ENCODE measurements at regions not wholly inside any gene's neighbourhood (a gene's known extent, or its start where the extent isn't known, plus 50 kb on each side); places are given as distances from the start of the nearest gene placed in this dataset.
"Not testable (repeated sequence)": the region's sequence is repeated elsewhere in the genome, so short reads cannot be mapped to it uniquely, and the experiment has no call there.

DNA sequence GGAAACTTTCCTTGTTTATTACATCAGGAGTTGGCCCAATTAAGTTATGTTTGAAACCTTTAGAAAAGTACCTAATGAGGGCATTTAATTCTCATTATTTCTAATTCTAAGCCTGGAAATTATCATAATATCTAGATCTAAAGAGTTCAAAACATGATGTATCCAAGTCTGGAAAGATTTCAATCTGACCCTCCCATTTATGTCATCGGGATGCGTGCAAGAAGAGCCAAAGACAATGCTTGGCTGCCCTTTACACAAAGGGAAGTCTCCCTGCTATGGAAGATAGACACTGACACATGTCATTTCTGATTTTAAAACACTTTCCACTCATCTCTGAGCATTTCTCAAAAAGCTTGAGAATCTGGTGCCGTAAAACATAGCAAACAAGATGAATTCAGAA is 222.4 kb downstream of the ANTXR2 start:
- no peak for DNase-seq (ENCODE audit: low spot score)

DNA sequence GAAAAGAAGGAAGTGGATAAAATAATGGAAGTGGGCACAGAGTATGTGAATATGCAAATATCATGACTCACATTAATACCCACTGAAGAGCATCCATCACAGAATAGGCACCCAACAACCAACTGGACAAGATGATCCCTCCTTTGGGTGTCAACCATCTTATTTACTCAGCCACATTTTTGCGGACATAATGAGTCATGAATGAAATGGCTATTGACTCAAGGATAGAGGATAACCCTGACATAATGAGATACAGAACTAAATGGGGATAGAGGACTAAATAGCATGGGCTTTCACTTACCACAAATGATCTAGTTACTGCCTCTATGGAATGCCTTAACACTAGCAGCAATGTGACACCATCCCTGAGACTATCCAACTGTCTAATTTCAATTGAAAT is 224.7 kb downstream of the ANTXR2 start:
- no peak for DNase-seq (ENCODE audit: low spot score)

DNA sequence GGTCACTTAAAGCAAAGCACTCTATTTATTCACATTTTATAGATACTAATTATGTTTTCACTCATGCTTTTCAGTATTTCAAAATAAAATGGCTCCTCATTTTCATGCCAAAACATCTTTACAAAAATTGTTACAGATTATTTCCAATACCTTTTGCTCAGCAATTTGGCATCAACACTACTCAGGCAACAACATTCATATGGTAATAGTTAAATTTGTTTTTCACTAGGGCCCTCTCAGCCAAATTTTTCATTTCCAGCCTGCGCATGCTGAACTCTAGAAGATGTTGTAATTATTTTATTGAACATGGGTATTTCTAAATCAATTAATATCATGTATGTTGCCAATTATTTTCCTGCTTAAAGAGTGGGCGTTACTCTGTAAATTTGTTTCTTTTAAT is 225.6 kb downstream of the ANTXR2 start:
- no peak for DNase-seq (ENCODE audit: low spot score)

DNA sequence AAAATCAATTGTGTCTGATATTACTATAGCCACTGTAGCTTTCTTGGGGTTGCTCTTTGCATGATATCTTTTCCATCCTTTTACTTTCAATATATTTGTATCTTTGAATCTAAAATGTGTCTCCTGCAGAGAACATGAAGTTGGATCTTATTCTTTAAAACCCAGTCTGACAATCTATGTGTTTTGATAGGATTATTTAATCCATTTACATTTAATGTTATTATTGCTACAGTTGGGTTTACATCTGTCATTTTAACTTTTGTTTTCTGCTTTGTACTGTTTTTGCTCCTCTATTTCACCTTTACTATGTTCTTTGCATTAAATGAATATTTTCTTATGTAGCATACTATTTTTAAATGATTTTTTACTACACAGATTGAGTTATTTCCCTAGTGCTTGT is 230.9 kb downstream of the ANTXR2 start:
- no peak for DNase-seq (ENCODE audit: low spot score)

DNA sequence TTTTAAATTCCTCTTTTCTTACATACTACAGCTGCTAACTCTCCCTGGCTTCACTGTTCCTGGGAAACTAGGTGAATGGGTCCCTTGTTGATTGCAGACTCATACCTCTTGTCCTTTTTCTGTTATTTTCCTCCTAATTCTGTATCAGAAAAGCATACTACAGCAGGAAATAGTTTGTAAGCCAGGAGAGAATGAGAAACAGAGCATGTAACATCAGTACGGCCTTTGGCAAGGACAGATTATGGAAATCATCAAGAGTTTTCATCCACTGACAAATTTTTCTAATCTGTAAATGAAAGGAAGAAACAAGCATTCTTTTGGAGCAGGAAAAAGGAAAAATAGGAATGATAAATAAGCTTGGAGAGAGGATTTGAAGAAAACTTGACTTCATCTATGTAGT is 239.2 kb downstream of the ANTXR2 start:
- no peak for DNase-seq (ENCODE audit: low spot score)

DNA sequence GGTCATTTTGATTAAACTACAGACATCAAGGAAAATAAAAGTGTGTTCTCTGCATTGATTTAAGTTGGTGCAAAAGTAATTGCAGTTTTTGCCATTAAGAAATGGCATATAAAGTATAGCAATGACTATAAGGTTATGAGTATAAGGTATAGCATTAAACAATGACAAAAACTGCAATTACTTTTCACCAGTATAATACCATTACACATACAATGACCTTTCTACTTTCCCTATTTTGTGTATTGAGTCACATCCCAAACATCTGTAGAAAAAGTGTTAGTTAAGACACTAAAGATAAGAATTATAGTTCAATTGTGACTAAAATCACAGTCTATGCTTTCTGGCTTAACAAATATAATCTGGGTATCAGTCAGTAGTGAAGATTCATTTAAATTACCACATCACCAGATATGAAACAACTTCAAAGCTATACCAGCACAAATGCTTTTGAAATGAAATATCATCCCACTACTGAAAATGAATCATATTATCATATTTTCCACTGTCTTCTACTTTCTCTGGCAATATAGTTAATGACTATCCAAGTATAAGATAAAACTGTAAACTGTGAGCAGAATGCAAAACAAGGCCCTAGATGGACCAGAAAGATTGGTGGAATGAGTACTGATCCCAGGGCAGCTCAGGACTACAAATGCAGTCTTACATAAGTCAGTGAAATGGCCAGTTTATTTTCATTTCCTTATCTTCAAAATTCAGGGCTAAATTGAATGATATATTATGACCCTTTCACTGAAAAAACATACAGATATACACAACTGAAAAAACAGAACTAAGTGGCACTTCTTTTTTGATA is 241.1 kb downstream of the ANTXR2 start:
- DNase-seq (ENCODE audit: low spot score), result peak; percentile 28

DNA sequence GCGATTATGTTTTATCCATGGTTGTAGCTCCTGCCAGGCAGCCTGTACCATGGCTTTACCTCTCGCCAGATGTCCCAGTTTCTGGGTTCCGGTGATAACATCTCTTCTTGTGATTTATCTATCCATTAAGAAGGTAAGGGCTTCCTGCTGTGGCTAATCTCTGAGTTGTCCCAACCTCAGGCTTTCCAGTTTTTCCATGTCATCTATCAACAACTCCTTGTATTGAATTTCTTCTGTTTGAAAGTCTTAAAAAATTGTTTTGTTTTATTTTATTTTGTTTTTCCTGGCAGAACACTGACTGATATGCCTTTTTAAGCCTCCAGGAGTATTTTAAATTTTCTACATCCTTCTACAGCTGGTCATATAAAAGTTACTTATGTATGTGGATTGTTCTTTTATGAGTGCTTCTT is 241.9 kb downstream of the ANTXR2 start:
- DNase-seq (ENCODE audit: low spot score), result no peak

DNA sequence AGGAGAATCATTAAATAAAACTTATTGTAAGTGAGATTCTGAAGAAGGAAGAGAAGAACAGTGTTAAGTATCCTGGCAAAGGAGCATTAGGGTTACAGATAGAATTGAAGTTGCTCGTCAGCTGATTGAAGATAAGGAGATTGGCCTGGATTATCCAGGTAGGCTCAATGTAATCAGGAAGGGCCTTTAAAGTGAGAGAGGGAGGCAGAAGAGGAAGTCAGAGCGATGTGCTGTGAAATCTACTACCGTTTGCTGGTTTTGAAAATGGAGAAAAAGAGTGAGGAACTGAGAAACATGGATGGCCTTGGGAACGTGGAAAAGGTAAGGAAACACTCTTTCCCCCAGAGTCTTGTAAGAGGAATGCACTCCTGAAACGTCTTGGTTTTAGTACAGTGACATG is 245.7 kb downstream of the ANTXR2 start:
- DNase-seq (ENCODE audit: low spot score), result no peak

DNA sequence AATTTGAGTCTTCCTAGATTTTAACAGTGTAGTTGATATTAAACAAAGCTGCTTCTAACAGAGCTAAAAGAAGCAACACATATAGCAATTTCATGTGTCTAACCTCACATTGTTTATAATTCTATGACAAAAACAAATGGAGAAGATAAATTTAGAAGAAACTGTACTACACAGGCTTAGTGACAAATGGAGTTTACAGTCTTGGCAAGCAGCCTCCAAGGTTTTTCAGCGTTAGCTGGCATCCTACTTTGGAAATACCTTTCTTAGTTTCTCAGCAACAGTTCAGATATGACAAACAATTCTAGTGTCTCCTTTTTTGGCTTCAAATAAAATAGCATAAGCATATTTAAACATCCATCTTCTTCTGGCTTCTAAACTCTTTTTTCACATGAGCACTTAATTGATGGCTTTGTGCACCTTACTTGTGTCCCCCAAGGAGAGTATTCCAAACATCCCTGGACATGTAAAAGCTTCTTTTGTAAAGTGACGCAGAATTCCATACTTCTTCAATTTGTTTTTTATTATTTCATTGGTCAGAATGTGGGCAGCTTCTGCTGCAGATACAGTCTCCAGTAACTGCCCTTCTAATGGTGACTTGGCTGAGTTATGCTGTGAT is 249.8 kb downstream of the ANTXR2 start:
- DNase-seq (ENCODE audit: low spot score), result no peak

DNA sequence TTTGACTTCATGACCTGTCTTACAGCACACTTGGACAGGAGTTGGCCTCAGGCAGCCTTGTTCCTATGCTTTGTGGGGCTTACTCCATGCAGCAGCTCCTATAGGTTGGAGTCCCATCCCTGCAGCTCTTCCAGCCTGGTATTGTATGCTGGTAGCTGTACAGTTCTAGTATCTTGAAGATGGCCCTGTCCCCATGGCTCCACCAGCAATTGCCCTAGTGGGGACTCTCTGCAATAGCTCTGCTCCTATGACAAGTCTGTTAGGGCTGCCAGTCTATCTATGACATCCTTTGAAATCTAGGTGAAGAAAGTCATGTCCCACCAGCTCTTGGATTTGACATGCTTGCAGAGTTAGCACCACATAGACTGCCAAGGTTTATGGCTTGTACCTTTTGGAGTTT is 252.6 kb downstream of the ANTXR2 start:
- DNase-seq (ENCODE audit: low spot score), result no peak

DNA sequence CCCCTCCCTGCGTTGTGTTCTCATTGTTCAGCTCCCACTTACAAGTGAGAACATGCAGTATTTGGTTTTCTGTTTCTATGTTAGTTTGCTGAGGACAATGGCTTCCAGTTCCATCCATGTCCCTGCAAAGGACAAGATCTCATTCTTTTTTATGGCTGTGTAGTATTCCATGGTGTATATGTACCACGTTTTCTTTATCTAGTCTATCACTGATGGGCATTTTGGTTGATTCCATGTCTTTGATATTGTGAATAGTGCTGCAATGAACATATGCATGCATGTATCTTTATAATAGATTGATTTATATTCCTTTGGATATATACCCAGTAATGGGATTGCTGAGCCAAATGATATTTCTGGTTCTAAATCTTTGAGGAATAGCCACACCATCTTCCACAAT is 265.1 kb downstream of the ANTXR2 start:
- DNase-seq (ENCODE audit: low spot score), result not testable (repeated sequence)

DNA sequence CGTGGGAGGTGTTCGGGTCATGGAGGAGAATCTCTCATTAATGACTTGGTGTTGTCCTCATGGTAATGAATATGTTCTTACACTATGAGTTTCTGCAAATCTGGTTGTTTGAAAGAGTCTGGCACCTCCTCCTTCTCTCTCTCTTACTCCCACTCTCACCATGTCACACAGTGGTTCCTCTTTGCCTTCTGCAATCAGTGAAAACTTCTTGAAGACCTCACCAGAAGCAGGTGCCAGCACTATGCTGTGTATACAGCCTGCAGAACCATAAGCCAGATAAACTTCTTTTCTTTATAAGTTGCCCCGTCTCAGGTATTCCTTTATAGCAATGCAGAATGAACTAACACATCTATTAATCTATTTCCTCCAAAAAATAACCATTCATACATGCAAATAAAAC is 275.0 kb downstream of the ANTXR2 start:
- DNase-seq (ENCODE audit: low spot score), result no peak

DNA sequence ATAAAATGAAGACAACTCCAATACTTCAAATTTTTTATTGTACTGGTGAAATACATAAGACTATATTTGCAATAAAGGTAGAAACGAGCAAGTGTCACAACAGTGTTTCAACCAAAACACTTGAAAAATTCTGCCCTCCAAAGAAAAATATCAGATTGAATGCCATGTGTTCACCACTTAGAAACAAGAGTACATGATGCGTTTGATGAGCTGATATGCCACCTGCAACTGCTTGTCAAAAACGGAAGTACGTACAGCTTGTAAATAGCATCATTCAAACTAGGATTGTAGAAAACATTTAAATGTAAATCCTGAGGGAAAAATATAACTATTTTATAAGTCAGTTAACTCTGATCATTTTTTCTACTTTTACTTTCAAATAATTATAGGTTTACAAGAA is 276.1 kb downstream of the ANTXR2 start:
- no peak for DNase-seq (ENCODE audit: low spot score)

DNA sequence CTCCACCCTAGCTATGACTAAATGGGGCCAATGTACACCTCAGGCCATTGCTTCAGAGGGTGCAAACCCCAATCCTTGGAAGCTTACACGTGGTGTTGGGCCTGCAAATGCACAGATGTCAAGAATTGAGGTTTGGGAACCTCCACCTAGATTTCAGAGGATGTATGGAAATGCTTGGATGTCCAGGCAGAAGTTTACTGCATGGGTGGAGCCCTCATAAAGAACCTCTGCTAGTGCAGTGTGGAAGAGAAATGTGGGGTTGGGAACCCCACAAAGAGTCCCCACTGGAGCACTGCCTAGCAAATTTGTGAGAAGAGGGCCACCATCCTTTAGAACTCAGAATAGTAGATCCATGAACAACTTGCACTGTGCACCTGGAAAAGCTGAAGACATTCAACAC is 284.1 kb downstream of the ANTXR2 start:
- DNase-seq (ENCODE audit: low spot score), result no peak

DNA sequence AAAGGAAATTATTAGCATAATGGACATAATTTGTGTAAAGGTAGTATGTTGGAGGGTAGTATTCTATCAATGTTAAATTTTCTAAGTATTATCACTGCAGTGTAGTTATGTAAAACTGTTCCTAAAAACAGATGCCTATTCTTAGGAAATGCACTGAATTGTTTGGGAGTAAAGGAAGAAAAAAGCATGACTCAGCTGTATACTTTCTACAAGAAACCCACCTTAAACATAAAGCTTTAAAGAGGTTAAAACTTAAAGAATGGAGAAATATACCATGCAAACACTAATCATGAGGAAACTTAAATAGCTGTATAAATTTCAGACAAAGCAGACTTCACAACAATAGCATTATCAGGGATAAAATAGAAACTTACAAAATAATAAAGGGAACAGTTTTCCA is 292.9 kb downstream of the ANTXR2 start:
- DNase-seq (ENCODE audit: low spot score), result no peak

DNA sequence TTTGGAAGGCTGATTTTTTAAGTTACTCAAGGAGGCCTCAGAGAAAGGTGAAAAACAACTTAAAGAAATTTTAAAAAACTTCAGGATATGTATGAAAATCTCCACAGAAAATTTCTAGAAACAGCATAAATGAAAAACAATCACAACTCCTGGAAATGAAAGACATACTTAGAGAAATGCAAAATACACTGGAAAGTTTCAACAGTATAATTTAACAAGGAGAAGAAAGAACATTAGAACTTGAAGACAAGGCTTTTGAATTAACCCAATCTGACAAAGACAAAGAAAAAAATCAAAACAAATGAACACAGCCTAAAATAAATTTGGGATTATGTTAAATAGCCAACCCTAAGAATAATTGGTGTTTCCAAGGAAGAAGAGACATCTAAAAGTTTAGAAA is 300.5 kb downstream of the ANTXR2 start:
- DNase-seq (ENCODE audit: low spot score), result no peak

DNA sequence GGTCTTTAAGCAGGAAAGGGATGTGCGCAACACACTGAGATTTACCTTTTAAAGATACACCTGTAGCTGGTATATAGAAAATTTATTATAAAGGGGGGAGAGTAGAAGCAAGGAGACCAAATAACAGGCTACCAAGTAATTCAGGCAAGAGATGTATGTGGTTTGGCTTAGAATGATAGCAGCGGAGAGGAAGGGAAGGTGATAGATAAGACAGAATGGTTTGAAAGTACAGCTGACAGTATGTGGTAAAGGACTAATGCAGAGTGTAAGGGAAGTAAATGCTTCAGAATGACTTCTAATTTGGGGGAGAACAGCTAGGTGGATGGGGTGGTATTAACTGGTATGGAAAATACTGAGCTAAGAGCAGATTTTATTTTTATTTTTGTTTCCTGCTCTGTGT is 308.9 kb downstream of the ANTXR2 start:
- DNase-seq (ENCODE audit: low spot score), result no peak

DNA sequence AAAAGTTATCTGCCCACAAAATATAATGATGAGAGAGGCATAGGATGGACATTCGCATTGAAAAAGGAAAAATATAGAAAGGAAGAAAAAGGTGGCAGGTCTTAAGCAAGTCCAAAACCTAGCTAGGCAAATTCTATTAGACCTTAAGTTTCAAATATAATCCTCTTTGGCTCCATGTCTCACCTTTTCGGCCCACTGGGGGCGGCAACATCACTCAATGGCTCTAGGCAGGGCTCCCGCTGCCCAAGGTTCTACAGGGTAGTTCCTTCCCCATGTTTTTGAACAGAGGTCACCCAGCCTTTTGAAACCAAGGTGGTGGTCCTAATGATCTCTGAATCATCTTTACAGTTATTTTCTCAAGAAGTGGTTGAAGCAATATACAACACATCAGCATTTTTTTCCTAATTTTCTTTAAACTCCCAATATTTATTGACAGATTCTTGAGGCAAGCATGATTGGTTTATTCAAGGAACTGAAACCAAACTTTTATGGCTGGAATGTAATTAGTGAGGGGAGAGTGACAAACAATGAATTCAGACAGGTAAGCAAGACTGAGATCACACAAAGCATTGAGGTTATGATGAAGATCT is 309.4 kb downstream of the ANTXR2 start:
- DNase-seq (ENCODE audit: low spot score), result no peak

DNA sequence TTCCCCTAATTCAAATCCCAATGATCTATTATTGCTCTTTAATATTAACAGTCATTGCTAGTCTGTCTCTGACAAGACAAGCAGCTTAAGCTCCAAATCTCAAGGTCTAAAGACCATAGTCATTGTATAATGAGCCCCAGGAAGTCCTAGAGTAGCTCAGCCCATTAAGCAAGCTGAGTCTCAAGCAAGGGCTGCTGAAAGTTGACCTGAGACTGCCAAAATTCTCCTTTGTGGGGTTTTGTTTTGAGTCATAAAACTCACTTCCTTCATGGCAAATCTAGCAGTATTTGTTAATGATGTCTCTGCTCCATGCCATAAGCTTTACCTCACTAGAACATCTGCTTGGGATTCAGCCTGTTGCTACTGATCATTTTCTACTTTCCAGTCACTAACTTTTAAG is 313.2 kb downstream of the ANTXR2 start:
- DNase-seq (ENCODE audit: low spot score), result no peak

DNA sequence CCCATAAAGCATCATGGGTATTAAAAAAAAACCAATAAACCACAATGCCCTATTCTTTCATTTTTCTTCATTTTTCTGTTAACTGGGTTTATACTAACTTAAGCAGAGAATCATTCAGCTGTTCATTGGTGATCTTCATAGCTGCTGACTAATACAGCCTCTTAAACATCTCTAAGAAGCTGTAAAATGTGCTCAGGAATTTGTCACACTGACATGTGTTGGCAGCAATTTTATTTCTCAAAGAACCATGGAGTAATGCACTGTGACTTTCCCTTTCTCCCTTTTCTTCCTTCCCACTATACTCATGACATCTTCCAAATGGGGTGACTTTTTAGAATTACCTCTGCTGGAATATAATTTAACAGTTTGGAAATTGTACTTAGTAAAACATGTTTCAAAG is 315.4 kb downstream of the ANTXR2 start:
- no peak for DNase-seq (ENCODE audit: low spot score)

DNA sequence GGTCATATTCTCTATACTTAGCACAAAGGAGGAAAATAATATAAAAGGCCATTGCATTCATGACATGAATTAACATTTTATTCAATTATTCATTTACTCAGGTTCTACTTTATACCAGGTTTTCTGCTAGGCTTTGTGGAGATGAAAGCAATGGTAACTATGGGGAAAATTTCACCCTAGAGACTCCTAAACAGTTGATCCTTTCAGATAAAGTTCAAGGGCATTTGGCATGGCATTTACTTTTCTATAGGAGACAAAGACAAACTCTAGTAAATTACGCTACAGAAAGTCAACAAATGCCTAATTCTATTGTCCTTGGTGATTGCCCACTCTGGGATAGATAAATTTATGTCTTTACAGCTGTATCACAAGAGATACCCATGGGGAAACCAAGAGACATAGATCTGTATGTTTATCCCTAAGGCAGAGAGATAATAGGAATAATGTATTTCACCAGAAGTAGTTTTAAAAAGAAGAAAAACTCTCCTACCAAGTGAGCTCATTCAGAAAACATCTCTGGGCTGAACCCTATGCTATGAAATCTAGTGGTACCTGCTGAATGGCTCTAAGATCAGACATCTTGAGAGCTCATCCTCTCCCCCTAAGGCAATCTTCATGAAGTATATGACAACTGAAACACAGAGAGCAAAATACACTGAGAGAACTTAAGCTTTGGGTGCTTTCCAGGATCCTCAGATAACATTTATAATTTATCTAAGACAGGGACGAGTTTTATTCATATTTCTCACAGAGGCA is 316.7 kb downstream of the ANTXR2 start:
- no peak for DNase-seq (ENCODE audit: low spot score)

DNA sequence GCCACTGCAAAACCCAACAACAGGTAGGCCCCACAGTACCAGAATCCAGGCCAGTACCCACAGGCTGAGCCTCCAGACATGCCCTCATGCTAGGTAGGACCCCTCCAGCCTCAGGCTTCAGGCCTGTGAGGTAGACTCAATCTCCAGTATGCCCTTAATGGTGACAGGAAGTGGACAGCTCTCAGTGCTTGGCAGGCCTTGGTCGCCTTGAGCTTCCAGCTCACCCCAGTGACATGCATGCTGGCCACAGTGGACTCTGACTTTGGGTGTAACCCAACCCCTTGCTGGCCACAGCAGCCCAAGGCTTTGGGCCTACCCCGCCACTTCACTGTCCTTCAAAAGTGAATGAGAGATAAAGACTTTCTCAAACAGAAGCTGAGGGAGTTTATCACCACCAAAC is 324.2 kb downstream of the ANTXR2 start:
- DNase-seq (ENCODE audit: low spot score), result no peak

DNA sequence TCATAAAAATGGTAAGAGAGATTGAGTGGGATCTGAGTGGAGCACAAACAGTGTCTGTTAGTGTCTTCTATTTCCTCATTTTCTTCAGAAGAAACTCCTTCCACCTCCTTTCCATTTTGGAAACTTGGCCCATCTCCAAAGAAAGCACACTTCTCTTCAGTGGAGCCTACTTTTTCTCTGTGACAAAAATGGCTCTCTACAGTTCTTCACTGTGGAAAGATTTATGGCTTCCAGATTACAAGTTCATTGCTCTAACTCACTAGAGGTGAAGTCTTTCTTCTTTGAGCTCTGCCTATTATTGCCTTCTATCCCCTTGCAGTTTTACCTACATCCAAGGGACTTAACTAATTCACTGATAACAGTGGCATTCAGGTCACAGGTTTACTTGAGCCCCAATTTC is 325.8 kb downstream of the ANTXR2 start:
- no peak for DNase-seq (ENCODE audit: low spot score)
